NCI-H526 (cell line): ENCODE measurements at regions not wholly inside any gene's neighbourhood (a gene's known extent, or its start where the extent isn't known, plus 50 kb on each side); places are given as distances from the start of the nearest gene placed in this dataset.

Source experiments
- DNase-seq, 2 experiments: peaks; one replicate each; lab custom pipeline; 2025; lab: John Stamatoyannopoulos, UW

- no peak for DNase-seq
Measured at GRCh38 chr12:24473097-24473496, 475.8 kb downstream of the BCAT1 start.

GRCh38 chr12:24470050-24470449 is 478.9 kb downstream of the BCAT1 start:
- DNase-seq, result no peak

- no peak for DNase-seq
Measured at GRCh38 chr12:24469089-24469488, 479.8 kb downstream of the BCAT1 start.

- DNase-seq, result no peak
Measured at GRCh38 chr12:24467226-24467625, 481.7 kb downstream of the BCAT1 start.

- no peak for DNase-seq
Measured at GRCh38 chr12:24463375-24463774, 485.5 kb downstream of the BCAT1 start.

GRCh38 chr12:24462946-24463345 is 486.0 kb downstream of the BCAT1 start:
- no peak for DNase-seq

GRCh38 chr12:24460506-24460905 is 488.4 kb downstream of the BCAT1 start:
- no peak for DNase-seq

- no peak for DNase-seq
Measured at GRCh38 chr12:24460099-24460498, 488.8 kb downstream of the BCAT1 start.

GRCh38 chr12:24455811-24456210 is 493.1 kb downstream of the BCAT1 start:
- no peak for DNase-seq

GRCh38 chr12:24447678-24448077 is 498.2 kb upstream of the SOX5 start:
- no peak for DNase-seq

GRCh38 chr12:24446287-24446686 is 496.8 kb upstream of the SOX5 start:
- DNase-seq, result peak in 1 of 2 experiments; percentile 43

- no peak for DNase-seq
Measured at GRCh38 chr12:24444634-24445033, 495.2 kb upstream of the SOX5 start.

- DNase-seq, result no peak
Measured at GRCh38 chr12:24441458-24441857, 492.0 kb upstream of the SOX5 start.

GRCh38 chr12:24436667-24437066 is 487.2 kb upstream of the SOX5 start:
- no peak for DNase-seq

GRCh38 chr12:24431872-24432271 is 482.4 kb upstream of the SOX5 start:
- no peak for DNase-seq

GRCh38 chr12:24427776-24428175 is 478.3 kb upstream of the SOX5 start:
- DNase-seq, result no peak

- no peak for DNase-seq
Measured at GRCh38 chr12:24425601-24425970, 476.1 kb upstream of the SOX5 start.

- no peak for DNase-seq
Measured at GRCh38 chr12:24424889-24425600, 475.6 kb upstream of the SOX5 start.

- no peak for DNase-seq
Measured at GRCh38 chr12:24424376-24424775, 474.9 kb upstream of the SOX5 start.

GRCh38 chr12:24423611-24424010 is 474.1 kb upstream of the SOX5 start:
- DNase-seq, result no peak

GRCh38 chr12:24421759-24422158 is 472.3 kb upstream of the SOX5 start:
- DNase-seq, result peak; percentile 5 to 33

- DNase-seq, result no peak
Measured at GRCh38 chr12:24418157-24418556, 468.7 kb upstream of the SOX5 start.

- DNase-seq, result no peak
Measured at GRCh38 chr12:24416423-24417109, 467.1 kb upstream of the SOX5 start.

- DNase-seq, result no peak
Measured at GRCh38 chr12:24415934-24416333, 466.5 kb upstream of the SOX5 start.
